ENCODE measurements at regions not wholly inside any gene's neighbourhood (a gene's known extent, or its start where the extent isn't known, plus 50 kb on each side); places are given as distances from the start of the nearest gene placed in this dataset.

DNA sequence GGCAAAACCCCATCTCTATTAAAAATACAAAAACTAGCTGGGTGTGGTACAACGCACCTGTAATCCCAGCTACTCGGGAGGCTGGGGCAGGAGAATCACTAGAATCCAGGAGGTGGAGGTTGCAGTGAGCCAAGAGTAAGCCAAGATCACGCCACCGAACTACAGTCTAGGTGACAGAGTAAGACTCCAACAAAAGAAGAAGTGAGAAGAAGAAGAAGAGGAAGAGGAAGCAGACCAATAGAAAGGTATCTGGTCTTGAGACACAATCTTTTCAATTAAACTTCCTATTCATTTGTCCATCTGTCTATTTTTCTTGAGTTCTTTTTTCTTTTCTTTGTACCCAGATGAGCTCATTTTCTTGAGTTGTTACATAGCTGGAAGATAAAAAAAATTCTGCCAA, 55.7 kb upstream of the ACADM start:
- H3K27ac ChIP-seq (ENCODE audit: low read depth, low read length), result no peak overlapping the region
- no peak for DNase-seq
- WGBS (ENCODE audit: extremely low coverage, insufficient coverage, insufficient read length), result no CpG with 5 or more reads among the region's 4 CpGs

GRCh38 chr1:75671708-75672107, 52.8 kb upstream of the ACADM start:
- no peak overlapping the region for H4K12ac ChIP-seq (ENCODE audit: low read depth, low read length)
- H3K18ac ChIP-seq (ENCODE audit: low read length), result no peak overlapping the region
- no peak overlapping the region for H4K91ac ChIP-seq (ENCODE audit: low read depth, low read length)
- no peak overlapping the region for H3K23ac ChIP-seq (ENCODE audit: low read length)
- H3K79me1 ChIP-seq (ENCODE audit: low read length), result peaks cover 12% of the 10 kb centered on the region
- H2BK12ac ChIP-seq (ENCODE audit: low read length), result no peak overlapping the region
- no peak overlapping the region for H3K4me2 ChIP-seq (ENCODE audit: low read length)
- no peak for DNase-seq
- H3K4me1 ChIP-seq (ENCODE audit: control insufficient read depth in 1 of 2, insufficient read depth in 2 of 2, low read length in 2 of 2), result peaks cover 11 to 18% of the 10 kb centered on the region in 2 experiments
- no peak overlapping the region for H3K4ac ChIP-seq (ENCODE audit: low read depth, low read length)
- H2BK120ac ChIP-seq (ENCODE audit: insufficient read depth, low read length, poor library complexity), result no peak overlapping the region
- H3K14ac ChIP-seq (ENCODE audit: low read length), result no peak overlapping the region
- no peak overlapping the region for H3K4me3 ChIP-seq (ENCODE audit: low read depth, low read length)
- H3K27ac ChIP-seq (ENCODE audit: low read depth, low read length), result no peak overlapping the region
- H3K79me2 ChIP-seq (ENCODE audit: control insufficient read depth, insufficient read depth, low read length, poor library complexity), result peaks cover 3% of the 10 kb centered on the region
- H2BK5ac ChIP-seq (ENCODE audit: low read depth, low read length, poor library complexity), result no peak overlapping the region
- no peaks in the 10 kb centered on the region for H3K27me3 ChIP-seq (ENCODE audit: insufficient read depth, low read length)
- no CpG with 5 or more reads among the region's 4 CpGs for WGBS (ENCODE audit: extremely low coverage, insufficient coverage, insufficient read length)
- H3K9ac ChIP-seq (ENCODE audit: low read length), result no peak overlapping the region
- H3K9me3 ChIP-seq (ENCODE audit: insufficient read depth, low read depth, low read length), result no peaks in the 10 kb centered on the region
- H4K8ac ChIP-seq (ENCODE audit: low read depth, low read length), result no peak overlapping the region
- H3K36me3 ChIP-seq (ENCODE audit: control insufficient read depth in 1 of 2, insufficient read depth in 2 of 2, low read length in 2 of 2), result no peaks in the 10 kb centered on the region
- H2AFZ ChIP-seq (ENCODE audit: insufficient read depth, low read length, poor library complexity), result no peak overlapping the region
- no peak overlapping the region for H2AK5ac ChIP-seq (ENCODE audit: low read length)

More for the DNA sequence above, 55.7 kb upstream of the ACADM start:
- H3K14ac ChIP-seq (ENCODE audit: low read length), result no peak overlapping the region
- H3K36me3 ChIP-seq (ENCODE audit: control insufficient read depth in 1 of 2, insufficient read depth in 2 of 2, low read length in 2 of 2), result no peaks in the 10 kb centered on the region
- no peak overlapping the region for H4K8ac ChIP-seq (ENCODE audit: low read depth, low read length)
- no peak overlapping the region for H3K4me3 ChIP-seq (ENCODE audit: low read depth, low read length)
- H3K79me2 ChIP-seq (ENCODE audit: control insufficient read depth, insufficient read depth, low read length, poor library complexity), result peaks cover 3% of the 10 kb centered on the region
- H3K9ac ChIP-seq (ENCODE audit: low read length), result no peak overlapping the region
- H3K79me1 ChIP-seq (ENCODE audit: low read length), result peaks cover 12% of the 10 kb centered on the region
- H3K4me1 ChIP-seq (ENCODE audit: control insufficient read depth in 1 of 2, insufficient read depth in 2 of 2, low read length in 2 of 2), result peaks cover 11 to 18% of the 10 kb centered on the region in 2 experiments
- H3K4me2 ChIP-seq (ENCODE audit: low read length), result no peak overlapping the region
- H4K91ac ChIP-seq (ENCODE audit: low read depth, low read length), result no peak overlapping the region
- no peak overlapping the region for H3K23ac ChIP-seq (ENCODE audit: low read length)
- no peak overlapping the region for H2AFZ ChIP-seq (ENCODE audit: insufficient read depth, low read length, poor library complexity)
- no peak overlapping the region for H2AK5ac ChIP-seq (ENCODE audit: low read length)
- no peak overlapping the region for H3K4ac ChIP-seq (ENCODE audit: low read depth, low read length)
- no peaks in the 10 kb centered on the region for H3K27me3 ChIP-seq (ENCODE audit: insufficient read depth, low read length)
- H2BK12ac ChIP-seq (ENCODE audit: low read length), result no peak overlapping the region
- H3K9me3 ChIP-seq (ENCODE audit: insufficient read depth, low read depth, low read length), result no peaks in the 10 kb centered on the region
- H2BK120ac ChIP-seq (ENCODE audit: insufficient read depth, low read length, poor library complexity), result no peak overlapping the region
- no peak overlapping the region for H2BK5ac ChIP-seq (ENCODE audit: low read depth, low read length, poor library complexity)
- H3K18ac ChIP-seq (ENCODE audit: low read length), result no peak overlapping the region
- H4K12ac ChIP-seq (ENCODE audit: low read depth, low read length), result no peak overlapping the region

DNA sequence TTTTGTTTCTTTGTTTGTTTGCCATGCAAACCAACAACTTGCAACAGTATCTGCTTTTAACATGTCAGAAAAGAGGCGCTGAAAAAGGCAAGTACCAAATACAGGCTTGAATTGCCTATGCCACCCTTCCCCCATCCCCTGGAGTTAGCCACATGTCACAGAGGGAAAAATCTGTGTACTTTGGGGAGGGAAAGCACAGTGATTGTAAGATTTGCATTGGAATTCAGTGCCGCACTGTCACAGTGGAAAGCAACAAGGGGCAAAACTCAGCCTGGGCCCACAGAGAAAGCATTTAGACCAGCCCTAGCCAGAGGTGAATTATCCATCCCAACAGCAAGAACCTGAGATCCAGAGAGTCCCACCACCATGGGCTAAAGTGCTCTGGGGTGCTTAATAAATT, 52.4 kb upstream of the ACADM start:
- Histone ChIP-seq H3K4ac (ENCODE audit: low read depth, low read length) (no peak overlapping the region), H2BK120ac (ENCODE audit: insufficient read depth, low read length, poor library complexity) (peak overlapping the region; percentile 81), H4K8ac (ENCODE audit: low read depth, low read length) (peak overlapping the region; percentile 43), H2BK5ac (ENCODE audit: low read depth, low read length, poor library complexity) (peak overlapping the region; percentile 45), H3K79me1 (ENCODE audit: low read length) (peaks cover 12% of the 10 kb centered on the region), H3K27ac (ENCODE audit: low read depth, low read length) (no peak overlapping the region), H4K91ac (ENCODE audit: low read depth, low read length) (peak overlapping the region; percentile 56), H3K4me3 (ENCODE audit: low read depth, low read length) (no peak overlapping the region), H3K9me3 (ENCODE audit: insufficient read depth, low read depth, low read length) (no peaks in the 10 kb centered on the region), H3K4me1 (ENCODE audit: control insufficient read depth in 1 of 2, insufficient read depth in 2 of 2, low read length in 2 of 2) (peaks cover 11 to 18% of the 10 kb centered on the region in 2 experiments), H2AFZ (ENCODE audit: insufficient read depth, low read length, poor library complexity) (no peak overlapping the region), H4K12ac (ENCODE audit: low read depth, low read length) (no peak overlapping the region), H3K27me3 (ENCODE audit: insufficient read depth, low read length) (no peaks in the 10 kb centered on the region), H2AK5ac (ENCODE audit: low read length) (no peak overlapping the region), H3K18ac (ENCODE audit: low read length) (peak overlapping the region; percentile 33), H3K14ac (ENCODE audit: low read length) (peak overlapping the region; percentile 36), H3K4me2 (ENCODE audit: low read length) (no peak overlapping the region), H3K36me3 (ENCODE audit: control insufficient read depth in 1 of 2, insufficient read depth in 2 of 2, low read length in 2 of 2) (no peaks in the 10 kb centered on the region), H2BK12ac (ENCODE audit: low read length) (peak overlapping the region; percentile 37), H3K23ac (ENCODE audit: low read length) (no peak overlapping the region), H3K9ac (ENCODE audit: low read length) (no peak overlapping the region), H3K79me2 (ENCODE audit: control insufficient read depth, insufficient read depth, low read length, poor library complexity) (peaks cover 3% of the 10 kb centered on the region)
- WGBS (ENCODE audit: extremely low coverage, insufficient coverage, insufficient read length), result no CpG with 5 or more reads among the region's 2 CpGs
- no peak for DNase-seq

DNA sequence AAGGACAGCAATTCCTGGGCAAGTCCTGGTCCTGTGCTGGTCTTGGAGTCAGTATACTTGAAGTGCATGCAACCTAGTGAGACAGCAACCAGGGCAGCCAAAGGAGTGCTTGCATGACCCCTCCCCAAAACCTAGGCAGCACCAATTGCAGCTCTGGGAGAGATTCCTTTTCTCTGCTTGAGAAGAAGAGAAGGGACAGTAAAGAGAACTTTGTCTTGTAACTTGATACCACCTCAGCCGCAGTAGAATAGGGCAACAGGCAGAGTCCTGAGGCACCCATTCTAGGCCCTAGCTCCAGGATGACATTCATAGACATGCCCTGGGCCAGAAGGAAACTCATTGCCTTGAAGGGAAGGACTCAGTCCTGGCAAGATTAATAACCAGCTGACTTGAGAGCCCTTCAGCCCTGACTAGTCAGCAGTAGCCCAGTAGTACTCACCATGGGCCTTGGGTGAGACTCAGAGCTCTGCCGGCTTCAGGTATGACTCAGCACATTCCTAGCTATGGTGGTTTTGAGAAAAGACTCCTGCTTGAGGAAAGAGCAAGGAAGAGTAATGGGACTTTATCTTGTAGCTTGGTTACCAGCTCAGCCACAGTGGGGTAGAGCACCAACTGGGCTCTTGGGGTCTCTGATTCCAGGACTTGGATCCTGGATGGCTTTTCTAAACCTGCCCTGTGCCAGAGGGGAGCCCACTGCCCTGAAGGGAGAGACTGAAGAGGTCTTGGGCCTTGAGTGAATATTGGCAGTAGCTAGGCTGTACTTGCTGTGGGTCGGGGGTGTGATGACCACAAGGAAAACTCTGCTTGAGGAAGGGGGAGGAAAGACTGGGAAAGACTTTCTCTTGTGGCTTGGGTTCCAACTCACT, 51.7 kb upstream of the ACADM start:
- Histone ChIP-seq H3K4me1 (ENCODE audit: control insufficient read depth in 1 of 2, insufficient read depth in 2 of 2, low read length in 2 of 2) (peaks cover 11 to 18% of the 10 kb centered on the region in 2 experiments), H3K18ac (ENCODE audit: low read length) (peak overlapping the region; percentile 73), H3K4me3 (ENCODE audit: low read depth, low read length) (no peak overlapping the region)

More for the DNA sequence above, 51.7 kb upstream of the ACADM start:
- Histone ChIP-seq H3K36me3 (ENCODE audit: control insufficient read depth in 1 of 2, insufficient read depth in 2 of 2, low read length in 2 of 2) (no peaks in the 10 kb centered on the region), H2BK12ac (ENCODE audit: low read length) (peak overlapping the region; percentile 66), H3K27ac (ENCODE audit: low read depth, low read length) (peak overlapping the region; percentile 57), H2BK5ac (ENCODE audit: low read depth, low read length, poor library complexity) (peak overlapping the region; percentile 65), H2BK120ac (ENCODE audit: insufficient read depth, low read length, poor library complexity) (peak overlapping the region; percentile 81), H4K12ac (ENCODE audit: low read depth, low read length) (peak overlapping the region; percentile 49), H4K91ac (ENCODE audit: low read depth, low read length) (peak overlapping the region; percentile 82), H2AK5ac (ENCODE audit: low read length) (peak overlapping the region; percentile 59), H3K79me1 (ENCODE audit: low read length) (peaks cover 12% of the 10 kb centered on the region), H3K23ac (ENCODE audit: low read length) (no peak overlapping the region), H2AFZ (ENCODE audit: insufficient read depth, low read length, poor library complexity) (peak overlapping the region; percentile 20), H3K4ac (ENCODE audit: low read depth, low read length) (peak overlapping the region; percentile 39), H4K8ac (ENCODE audit: low read depth, low read length) (peak overlapping the region; percentile 62), H3K14ac (ENCODE audit: low read length) (peak overlapping the region; percentile 64), H3K9ac (ENCODE audit: low read length) (no peak overlapping the region), H3K9me3 (ENCODE audit: insufficient read depth, low read depth, low read length) (no peaks in the 10 kb centered on the region), H3K27me3 (ENCODE audit: insufficient read depth, low read length) (no peaks in the 10 kb centered on the region), H3K79me2 (ENCODE audit: control insufficient read depth, insufficient read depth, low read length, poor library complexity) (peaks cover 3% of the 10 kb centered on the region), H3K4me2 (ENCODE audit: low read length) (no peak overlapping the region)
- peak; percentile 30 to 63 for DNase-seq
- no CpG with 5 or more reads among the region's 3 CpGs for WGBS (ENCODE audit: extremely low coverage, insufficient coverage, insufficient read length)

Measured in trophoblast cell (in vitro differentiated cells and primary cell).